H1 (cell line): ENCODE measurements at regions not wholly inside any gene's neighbourhood (a gene's known extent, or its start where the extent isn't known, plus 50 kb on each side); places are given as distances from the start of the nearest gene placed in this dataset.

ENCODE experiments used
- CTCF ChIA-PET: fragments of 300-600 bp; sonication (Branson Sonifier 250); formaldehyde crosslinking; loops from one replicate; lab custom pipeline; 2021; ENCODE audit not compliant: partially characterized antibody; lab: Charles Lee
- POLR2A ChIA-PET: fragments of 300-600 bp; sonication (Branson Sonifier 250); formaldehyde crosslinking; loops from one replicate; lab custom pipeline; 2021; ENCODE audit warnings: inconsistent platforms; ENCODE audit not compliant: partially characterized antibody; lab: Charles Lee
- DNase-seq, 2 experiments: peaks; one replicate each; pipeline versions ENCODE4 v3.0.0 to v3.0.0-alpha.2; 2010 to 2022; ENCODE audit warnings: low spot score in 2 of 2, low read depth in 1 of 2, mixed read lengths in 1 of 2
- FAIRE-seq: peaks from 2 replicates; lab custom pipeline; 2011; peaks lifted over from hg19 to GRCh38; lab: Jason Lieb, UNC
- H2AFZ ChIP-seq: 2 replicates; pipeline ENCODE4 v1.8.1; 2012; ENCODE audit warnings: low read length, inconsistent platforms
- H2AK5ac ChIP-seq: 2 replicates; pipeline ENCODE4 v1.6.1; 2013; ENCODE audit warnings: low read depth, low read length
- H2BK120ac ChIP-seq: replicated peaks from 2 replicates; pipeline ENCODE3; 2013; ENCODE audit warnings: low read depth, low read length, inconsistent platforms
- H2BK12ac ChIP-seq: 2 replicates; pipeline ENCODE4 v1.6.1; 2013; ENCODE audit warnings: low read depth, low read length
- H2BK15ac ChIP-seq: 2 replicates; pipeline ENCODE4 v1.6.1; 2013; ENCODE audit warnings: low read length
- H2BK20ac ChIP-seq: 2 replicates; pipeline ENCODE4 v1.6.1; 2013; ENCODE audit warnings: low read length
- H2BK5ac ChIP-seq: 2 replicates; pipeline ENCODE4 v1.6.1; 2013; ENCODE audit warnings: low read depth, low read length
- H3K14ac ChIP-seq: 2 replicates; pipeline ENCODE4 v1.6.1; 2013; ENCODE audit warnings: inconsistent platforms; ENCODE audit not compliant: insufficient read length
- H3K18ac ChIP-seq: 2 replicates; pipeline ENCODE4 v1.6.1; 2013; ENCODE audit warnings: low read length; ENCODE audit errors: extremely low read depth
- H3K23ac ChIP-seq: 2 replicates; pipeline ENCODE4 v1.6.1; 2013; ENCODE audit warnings: inconsistent platforms; ENCODE audit not compliant: insufficient read length
- H3K23me2 ChIP-seq: 2 replicates; pipeline ENCODE4 v1.6.1; 2013; ENCODE audit warnings: low read depth, low read length
- H3K27ac ChIP-seq: 2 replicates; pipeline ENCODE4 v1.6.1; 2011; ENCODE audit warnings: low read depth, low read length, inconsistent platforms
- H3K27me3 ChIP-seq, 4 experiments: replicated peaks in 1 of 4; 1 replicate in 1 of 4; 2 replicates in 3 of 4; pipeline versions ENCODE4 v1.6.1 to v1.8.1; 2011 to 2013; ENCODE audit warnings: low read length in 3 of 4, mild to moderate bottlenecking in 3 of 4, inconsistent platforms in 2 of 4, mixed read lengths in 2 of 4, moderate library complexity in 1 of 4; ENCODE audit not compliant: control insufficient read depth in 3 of 4, insufficient read depth in 3 of 4; ENCODE audit errors: extremely low read depth in 1 of 4
- H3K36me3 ChIP-seq, 4 experiments: 2 replicates each; pipeline versions ENCODE4 v1.6.1 to v1.8.1; 2011 to 2013; ENCODE audit warnings: mild to moderate bottlenecking in 4 of 4, low read length in 3 of 4, moderate library complexity in 2 of 4, control low read depth in 1 of 4, inconsistent platforms in 1 of 4; ENCODE audit not compliant: insufficient read depth in 4 of 4, control insufficient read depth in 2 of 4
- H3K4ac ChIP-seq: replicated peaks from 2 replicates; pipeline ENCODE3; 2013; ENCODE audit warnings: low read length, low read depth, mixed read lengths, inconsistent platforms; ENCODE audit not compliant: insufficient read length
- H3K4me1 ChIP-seq, 4 experiments: replicated peaks in 1 of 4; 1 replicate in 1 of 4; 2 replicates in 3 of 4; pipeline versions ENCODE4 v1.6.1 to v1.8.1; 2011 to 2013; ENCODE audit warnings: low read length in 3 of 4, inconsistent platforms in 2 of 4, mixed read lengths in 1 of 4; ENCODE audit not compliant: insufficient read depth in 4 of 4, control insufficient read depth in 3 of 4
- H3K4me2 ChIP-seq, 2 experiments: 2 replicates each; pipeline versions ENCODE4 v1.6.1 to v1.8.1; 2011 to 2013; ENCODE audit warnings: low read depth in 2 of 2, low read length in 2 of 2, control low read depth in 1 of 2, inconsistent platforms in 1 of 2, mild to moderate bottlenecking in 1 of 2; ENCODE audit not compliant: insufficient read depth in 1 of 2
- H3K4me3 ChIP-seq, 4 experiments: fragments of 200-600, 300-600 bp in 1 of 4; sonication (generic), shearing (Covaris generic), sonication (Bioruptor Twin) in 1 of 4; 2 replicates each; pipeline versions ENCODE4 v1.5.1 to v1.8.1; 2011 to 2016; ENCODE audit warnings: low read length in 4 of 4, low read depth in 3 of 4, control low read depth in 2 of 4, inconsistent platforms in 2 of 4, mild to moderate bottlenecking in 2 of 4, mixed read lengths in 1 of 4, moderate library complexity in 1 of 4; ENCODE audit not compliant: insufficient read depth in 2 of 4; ENCODE audit errors: extremely low read depth in 1 of 4
- H3K56ac ChIP-seq: replicated peaks from 2 replicates; pipeline ENCODE3; 2013; ENCODE audit warnings: low read depth, mild to moderate bottlenecking, mixed read lengths, low read length, inconsistent platforms; ENCODE audit not compliant: insufficient read length
- H3K79me1 ChIP-seq: 2 replicates; pipeline ENCODE4 v1.6.1; 2013; ENCODE audit warnings: low read depth, low read length, control low read depth
- H3K79me2 ChIP-seq, 2 experiments: 2 replicates each; pipeline versions ENCODE4 v1.6.1 to v1.8.1; 2012 to 2013; ENCODE audit warnings: low read length in 2 of 2, mild to moderate bottlenecking in 2 of 2, inconsistent platforms in 1 of 2; ENCODE audit not compliant: insufficient read depth in 2 of 2, control insufficient read depth in 1 of 2
- H3K9ac ChIP-seq, 4 experiments: replicated peaks in 1 of 4; 1 replicate in 1 of 4; 2 replicates in 3 of 4; pipeline versions ENCODE4 v1.6.1 to v1.8.1; 2011 to 2013; ENCODE audit warnings: low read depth in 3 of 4, low read length in 3 of 4, control low read depth in 2 of 4, mild to moderate bottlenecking in 2 of 4, moderate library complexity in 2 of 4, inconsistent platforms in 1 of 4; ENCODE audit errors: extremely low read depth in 1 of 4
- H3K9me3 ChIP-seq, 2 experiments: 2 replicates each; pipeline versions ENCODE4 v1.6.1 to v1.8.1; 2012 to 2013; ENCODE audit warnings: mild to moderate bottlenecking in 2 of 2, moderate library complexity in 2 of 2, control low read depth in 1 of 2, inconsistent platforms in 1 of 2, low read depth in 1 of 2, low read length in 1 of 2, mixed read lengths in 1 of 2; ENCODE audit not compliant: insufficient read depth in 2 of 2
- H4K20me1 ChIP-seq, 2 experiments: replicated peaks in 1 of 2; 2 replicates each; pipeline versions ENCODE3 to v1.8.1; 2011 to 2013; ENCODE audit warnings: inconsistent platforms in 2 of 2, low read length in 2 of 2, mild to moderate bottlenecking in 1 of 2; ENCODE audit not compliant: insufficient read depth in 2 of 2, control insufficient read depth in 1 of 2
- H4K5ac ChIP-seq: 2 replicates; pipeline ENCODE4 v1.6.1; 2013; ENCODE audit warnings: low read length, low read depth, mixed read lengths, inconsistent platforms; ENCODE audit not compliant: insufficient read length
- H4K8ac ChIP-seq: 2 replicates; pipeline ENCODE4 v1.8.0; 2013; ENCODE audit warnings: mild to moderate bottlenecking, moderate library complexity, low read length, inconsistent platforms; ENCODE audit not compliant: insufficient read depth; ENCODE audit errors: extremely low read depth
- H4K91ac ChIP-seq: replicated peaks from 2 replicates; pipeline ENCODE3; 2013; ENCODE audit warnings: low read length, mixed read lengths, inconsistent platforms; ENCODE audit not compliant: insufficient read length
- ATF2 ChIP-seq: IDR thresholded peaks from 2 replicates; pipeline ENCODE4 v1.6.1; 2012; ENCODE audit warnings: low read length, inconsistent platforms
- CTBP2 ChIP-seq: IDR thresholded peaks from 2 replicates; pipeline ENCODE4 v1.7.0; 2011; ENCODE audit warnings: borderline replicate concordance, mild to moderate bottlenecking, moderate library complexity, mixed read lengths, low read length; ENCODE audit not compliant: insufficient read depth, insufficient read length
- EGR1 ChIP-seq: IDR thresholded peaks from 2 replicates; pipeline ENCODE4 v1.6.1; 2011; ENCODE audit warnings: low read depth, low read length, borderline replicate concordance
- EP300 ChIP-seq, 2 experiments: IDR thresholded peaks; 1 replicate in 1 of 2; 2 replicates in 1 of 2; pipeline ENCODE4 v1.6.1; 2011 to 2012; ENCODE audit warnings: low read depth in 2 of 2, low read length in 2 of 2, mild to moderate bottlenecking in 2 of 2, borderline replicate concordance in 1 of 2, inconsistent platforms in 1 of 2, moderate library complexity in 1 of 2
- HDAC6 ChIP-seq: IDR thresholded peaks from one replicate; pipeline ENCODE4 v1.7.1; 2012; ENCODE audit warnings: low read depth, mild to moderate bottlenecking, inconsistent platforms, low read length, moderate library complexity
- JUN ChIP-seq: IDR thresholded peaks from 2 replicates; pipeline ENCODE4 v1.6.1; 2011; ENCODE audit warnings: low read depth, mild to moderate bottlenecking, improper control_type of control experiment, low read length
- JUND ChIP-seq: IDR thresholded peaks from 2 replicates; pipeline ENCODE4 v1.6.1; 2011; ENCODE audit warnings: mild to moderate bottlenecking, improper control_type of control experiment, low read length
- SIN3A ChIP-seq, 2 experiments: IDR thresholded peaks in 1 of 2; conservative IDR thresholded peaks in 1 of 2; 2 replicates each; pipeline ENCODE4 v1.6.1; 2011 to 2012; ENCODE audit warnings: low read length in 2 of 2, improper control_type of control experiment in 1 of 2, low read depth in 1 of 2, mild to moderate bottlenecking in 1 of 2
- SIX5 ChIP-seq: IDR thresholded peaks from 2 replicates; pipeline ENCODE4 v1.6.1; 2011; ENCODE audit warnings: mild to moderate bottlenecking, low read depth, low read length
- SP4 ChIP-seq: IDR thresholded peaks from 2 replicates; pipeline ENCODE4 v1.6.1; 2012; ENCODE audit warnings: low read length, inconsistent platforms
- TAF1 ChIP-seq: IDR thresholded peaks from 2 replicates; pipeline ENCODE4 v1.6.1; 2011; ENCODE audit warnings: mild to moderate bottlenecking, low read depth, low read length
- WGBS, 2 experiments: shearing (Covaris generic) in 1 of 2; methylation state at CpG; one replicate each; pipeline versions ENCODE4 v1.1.6 to v1.1.7; 2013 to 2015; ENCODE audit warnings: low lambda C conversion rate in 2 of 2, mixed read lengths in 2 of 2, inconsistent platforms in 1 of 2, low coverage in 1 of 2, missing lambda C conversion rate in 1 of 2; ENCODE audit not compliant: insufficient replicate concordance in 2 of 2, insufficient coverage in 1 of 2, insufficient read length in 1 of 2; ENCODE audit errors: extremely low coverage in 1 of 2, missing lambda C conversion rate in 1 of 2; 5-methylcytosine and 5-hydroxymethylcytosine counted together

- Histone ChIP-seq H4K20me1 (no peaks in the 10 kb centered on the region), H3K56ac (no peak overlapping the region), H2BK12ac (no peak overlapping the region), H2BK20ac (no peak overlapping the region), H3K36me3 (no peaks in the 10 kb centered on the region), H3K79me1 (no peaks in the 10 kb centered on the region), H3K4me1 (peaks cover 0 to 5% (median 1%) of the 10 kb centered on the region in 4 experiments; a peak in 1 of 7 replicates), H2BK5ac (no peak overlapping the region), H3K27me3 (no peaks in the 10 kb centered on the region), H3K4ac (no peak overlapping the region), H2BK15ac (no peak overlapping the region), H3K79me2 (no peaks in the 10 kb centered on the region), H4K5ac (no peak overlapping the region), H3K23me2 (no peaks in the 10 kb centered on the region), H3K14ac (no peak overlapping the region), H3K27ac (no peak overlapping the region), H2AK5ac (no peak overlapping the region), H3K4me3 (no peak overlapping the region), H3K4me2 (no peak overlapping the region), H4K91ac (no peak overlapping the region), H3K18ac (no peak overlapping the region), H2AFZ (no peak overlapping the region), H3K23ac (no peak overlapping the region), H4K8ac (no peak overlapping the region), H2BK120ac (no peak overlapping the region), H3K9me3 (no peaks in the 10 kb centered on the region), H3K9ac (no peak overlapping the region)
- TF ChIP-seq JUND = no peak
- TF ChIP-seq SIN3A (conservative IDR thresholded peaks at IDR 0.05 in 1 of 2, IDR thresholded peaks at IDR 0.05 in 1 of 2; ENCODE audit: low read depth in 1 of 2, low read length in 2 of 2) = no peak
- no peak for TF ChIP-seq CTBP2
- no peak for TF ChIP-seq TAF1
- TF ChIP-seq JUN = no peak
- TF ChIP-seq SP4 = no peak
- TF ChIP-seq EGR1 = no peak
- TF ChIP-seq HDAC6 = no peak
- TF ChIP-seq SIX5 = no peak
- TF ChIP-seq EP300 (IDR thresholded peaks at IDR 0.05; ENCODE audit: borderline replicate concordance in 1 of 2, low read depth in 2 of 2, low read length in 2 of 2) = no peak
- TF ChIP-seq ATF2 = no peak
- WGBS, 2 experiments = 85% methylated on average over 15 of the region's 17 CpGs; no CpG with 5 or more reads in 1 of the 2 experiments
- ChIA-PET CTCF (interaction anchor here (0.9 kb wide), 1 partner anchor 965 kb away, joined by 3 read pairs; no protein-coding TSS in a partner anchor), POLR2A (no interaction called here)
- no peak for DNase-seq
- no peak for FAIRE-seq
Observed at GRCh38 chr2:239625156-239625845, 224.5 kb upstream of the HDAC4 start.
